Choroid plexus epithelial cell (primary cell): ENCODE measurements at regions not wholly inside any gene's neighbourhood (a gene's known extent, or its start where the extent isn't known, plus 50 kb on each side); places are given as distances from the start of the nearest gene placed in this dataset.

Source experiments
- DNase-seq: peaks from one replicate; pipeline ENCODE4 v3.0.0-alpha.2; 2010; ENCODE audit warnings: low read depth
- H3K4me3 ChIP-seq: 2 replicates; pipeline ENCODE4 v1.5.1; 2011; ENCODE audit warnings: low read depth, mild to moderate bottlenecking, control low read depth, low read length, moderate library complexity
- TF ChIP-seq, protein P1 (sequence below): conservative IDR thresholded peaks from 2 replicates; pipeline ENCODE4 v1.5.1; 2011; ENCODE audit warnings: low read depth, mild to moderate bottlenecking, control low read depth, inconsistent platforms, low read length, moderate library complexity

GRCh38 chr5:175813943-175814630 lies 57.3 kb upstream of the CPLX2 start:
- TF ChIP-seq, protein P1, sequence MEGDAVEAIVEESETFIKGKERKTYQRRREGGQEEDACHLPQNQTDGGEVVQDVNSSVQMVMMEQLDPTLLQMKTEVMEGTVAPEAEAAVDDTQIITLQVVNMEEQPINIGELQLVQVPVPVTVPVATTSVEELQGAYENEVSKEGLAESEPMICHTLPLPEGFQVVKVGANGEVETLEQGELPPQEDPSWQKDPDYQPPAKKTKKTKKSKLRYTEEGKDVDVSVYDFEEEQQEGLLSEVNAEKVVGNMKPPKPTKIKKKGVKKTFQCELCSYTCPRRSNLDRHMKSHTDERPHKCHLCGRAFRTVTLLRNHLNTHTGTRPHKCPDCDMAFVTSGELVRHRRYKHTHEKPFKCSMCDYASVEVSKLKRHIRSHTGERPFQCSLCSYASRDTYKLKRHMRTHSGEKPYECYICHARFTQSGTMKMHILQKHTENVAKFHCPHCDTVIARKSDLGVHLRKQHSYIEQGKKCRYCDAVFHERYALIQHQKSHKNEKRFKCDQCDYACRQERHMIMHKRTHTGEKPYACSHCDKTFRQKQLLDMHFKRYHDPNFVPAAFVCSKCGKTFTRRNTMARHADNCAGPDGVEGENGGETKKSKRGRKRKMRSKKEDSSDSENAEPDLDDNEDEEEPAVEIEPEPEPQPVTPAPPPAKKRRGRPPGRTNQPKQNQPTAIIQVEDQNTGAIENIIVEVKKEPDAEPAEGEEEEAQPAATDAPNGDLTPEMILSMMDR = no peak
- no peak for DNase-seq
- H3K4me3 ChIP-seq = no peak overlapping the region

DNA sequence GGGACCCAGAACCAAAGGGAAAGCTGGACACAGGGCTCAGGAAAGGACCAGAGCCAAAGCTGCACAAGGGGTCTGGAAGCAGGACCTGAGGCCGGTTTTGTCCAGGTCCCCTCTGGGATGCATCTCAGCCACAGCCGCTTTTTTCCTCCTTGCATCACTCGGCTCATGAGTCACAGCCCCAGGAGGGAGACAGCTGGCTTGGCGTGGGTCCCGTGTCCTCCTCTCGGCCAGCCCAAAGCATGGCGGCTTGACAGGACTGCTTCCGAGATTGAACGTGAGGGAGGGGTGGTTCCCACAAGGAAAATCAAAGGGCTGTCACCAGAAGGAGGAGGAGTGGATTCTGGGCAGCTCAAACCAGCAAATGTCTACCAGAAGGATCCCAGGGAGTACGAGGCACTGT lies 56.7 kb upstream of the CPLX2 start:
- DNase-seq = peak; percentile 46
- TF ChIP-seq, protein P1 = no peak
- H3K4me3 ChIP-seq = no peak overlapping the region

GRCh38 chr5:175815126-175815913 lies 56.1 kb upstream of the CPLX2 start:
- TF ChIP-seq, protein P1 = no peak
- no peak for DNase-seq
- no peak overlapping the region for H3K4me3 ChIP-seq

GRCh38 chr5:175816348-175816747 lies 55.0 kb upstream of the CPLX2 start:
- no peak for DNase-seq

GRCh38 chr5:175819090-175819425 lies 52.3 kb upstream of the CPLX2 start:
- DNase-seq = no peak
- TF ChIP-seq, protein P1 = no peak
- H3K4me3 ChIP-seq = no peak overlapping the region

More at GRCh38 chr5:175816348-175816747, 55.0 kb upstream of the CPLX2 start:
- TF ChIP-seq, protein P1 = no peak
- no peak overlapping the region for H3K4me3 ChIP-seq

GRCh38 chr5:175820230-175820629 lies 51.1 kb upstream of the CPLX2 start:
- TF ChIP-seq, protein P1 = no peak
- no peak for DNase-seq

More at GRCh38 chr5:175820230-175820629, 51.1 kb upstream of the CPLX2 start:
- no peak overlapping the region for H3K4me3 ChIP-seq
